ENCODE measurements at regions not wholly inside any gene's neighbourhood (a gene's known extent, or its start where the extent isn't known, plus 50 kb on each side); places are given as distances from the start of the nearest gene placed in this dataset.

- in situ Hi-C loops (cut with MboI; ENCODE audit: low sequenced_read_pairs): no loop called here
Measured at GRCh38 chr9:118558026-118558425, 811.2 kb downstream of the BRINP1 start.

GRCh38 chr9:118558891-118559290, 810.3 kb downstream of the BRINP1 start:
- in situ Hi-C loops (cut with MboI; ENCODE audit: low sequenced_read_pairs): no loop called here

- in situ Hi-C loops (cut with MboI; ENCODE audit: low sequenced_read_pairs): no loop called here
Measured at GRCh38 chr9:118561051-118561450, 808.2 kb downstream of the BRINP1 start.

GRCh38 chr9:118563677-118564076, 805.6 kb downstream of the BRINP1 start:
- in situ Hi-C loops (cut with MboI; ENCODE audit: low sequenced_read_pairs): no loop called here

GRCh38 chr9:118567861-118568260, 801.4 kb downstream of the BRINP1 start:
- in situ Hi-C loops (cut with MboI; ENCODE audit: low sequenced_read_pairs): no loop called here

GRCh38 chr9:118568704-118569103, 800.5 kb downstream of the BRINP1 start:
- in situ Hi-C loops (cut with MboI; ENCODE audit: low sequenced_read_pairs): no loop called here

GRCh38 chr9:118569148-118569547, 800.1 kb downstream of the BRINP1 start:
- in situ Hi-C loops (cut with MboI; ENCODE audit: low sequenced_read_pairs): no loop called here

- in situ Hi-C loops (cut with MboI; ENCODE audit: low sequenced_read_pairs): no loop called here
Measured at GRCh38 chr9:118570066-118570465, 799.2 kb downstream of the BRINP1 start.

GRCh38 chr9:118575341-118576070, 793.7 kb downstream of the BRINP1 start:
- in situ Hi-C loops (cut with MboI; ENCODE audit: low sequenced_read_pairs): no loop called here

- in situ Hi-C loops (cut with MboI; ENCODE audit: low sequenced_read_pairs): no loop called here
Measured at GRCh38 chr9:118577121-118577520, 792.1 kb downstream of the BRINP1 start.

- in situ Hi-C loops (cut with MboI; ENCODE audit: low sequenced_read_pairs): no loop called here
Measured at GRCh38 chr9:118578467-118578866, 790.8 kb downstream of the BRINP1 start.

- in situ Hi-C loops (cut with MboI; ENCODE audit: low sequenced_read_pairs): no loop called here
Measured at GRCh38 chr9:118583414-118583813, 785.8 kb downstream of the BRINP1 start.

GRCh38 chr9:118586978-118587377, 782.3 kb downstream of the BRINP1 start:
- in situ Hi-C loops (cut with MboI; ENCODE audit: low sequenced_read_pairs): no loop called here

- in situ Hi-C loops (cut with MboI; ENCODE audit: low sequenced_read_pairs): no loop called here
Measured at GRCh38 chr9:118594428-118594827, 774.8 kb downstream of the BRINP1 start.

- in situ Hi-C loops (cut with MboI; ENCODE audit: low sequenced_read_pairs): no loop called here
Measured at GRCh38 chr9:118595719-118596305, 773.4 kb downstream of the BRINP1 start.

- in situ Hi-C loops (cut with MboI; ENCODE audit: low sequenced_read_pairs): no loop called here
Measured at GRCh38 chr9:118596374-118597015, 772.7 kb downstream of the BRINP1 start.

- in situ Hi-C loops (cut with MboI; ENCODE audit: low sequenced_read_pairs): no loop called here
Measured at GRCh38 chr9:118606668-118607067, 762.6 kb downstream of the BRINP1 start.

GRCh38 chr9:118609355-118610044, 759.7 kb downstream of the BRINP1 start:
- in situ Hi-C loops (cut with MboI; ENCODE audit: low sequenced_read_pairs): no loop called here

- in situ Hi-C loops (cut with MboI; ENCODE audit: low sequenced_read_pairs): no loop called here
Measured at GRCh38 chr9:118612201-118612600, 757.0 kb downstream of the BRINP1 start.

- in situ Hi-C loops (cut with MboI; ENCODE audit: low sequenced_read_pairs): no loop called here
Measured at GRCh38 chr9:118613996-118614395, 755.2 kb downstream of the BRINP1 start.

GRCh38 chr9:118618084-118618483, 751.2 kb downstream of the BRINP1 start:
- in situ Hi-C loops (cut with MboI; ENCODE audit: low sequenced_read_pairs): no loop called here

GRCh38 chr9:118618849-118619248, 750.4 kb downstream of the BRINP1 start:
- in situ Hi-C loops (cut with MboI; ENCODE audit: low sequenced_read_pairs): no loop called here

Data from HL-60/S4 treated with phorbol 12-myristate 13-acetate at 8.2 ng/mL for 4 days and 3 days (cell line).